ENCODE measurements at regions not wholly inside any gene's neighbourhood (a gene's known extent, or its start where the extent isn't known, plus 50 kb on each side); places are given as distances from the start of the nearest gene placed in this dataset.

DNA sequence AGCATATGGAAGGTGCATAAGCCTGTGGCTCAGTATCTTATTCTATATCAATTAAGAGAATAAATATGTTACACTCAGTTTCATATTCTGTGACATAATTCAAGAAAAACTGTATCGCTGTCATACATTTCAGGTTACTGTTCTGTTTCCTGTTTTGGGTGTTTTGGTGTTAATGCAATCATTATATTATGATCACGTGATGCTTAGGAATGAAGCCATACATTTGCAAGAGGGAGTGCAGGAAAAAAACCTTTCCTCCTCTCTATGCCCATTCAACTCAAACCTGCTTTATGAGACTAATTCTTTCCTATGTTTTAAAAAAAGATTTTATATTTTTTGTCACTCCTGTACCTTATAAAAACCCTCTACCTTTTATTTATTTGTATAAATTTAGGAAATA lies 120.8 kb upstream of the DDX18 start:
- H3K9me3 Mint-ChIP-seq (ENCODE audit: unreplicated experiment), result no peaks in the 10 kb centered on the region

DNA sequence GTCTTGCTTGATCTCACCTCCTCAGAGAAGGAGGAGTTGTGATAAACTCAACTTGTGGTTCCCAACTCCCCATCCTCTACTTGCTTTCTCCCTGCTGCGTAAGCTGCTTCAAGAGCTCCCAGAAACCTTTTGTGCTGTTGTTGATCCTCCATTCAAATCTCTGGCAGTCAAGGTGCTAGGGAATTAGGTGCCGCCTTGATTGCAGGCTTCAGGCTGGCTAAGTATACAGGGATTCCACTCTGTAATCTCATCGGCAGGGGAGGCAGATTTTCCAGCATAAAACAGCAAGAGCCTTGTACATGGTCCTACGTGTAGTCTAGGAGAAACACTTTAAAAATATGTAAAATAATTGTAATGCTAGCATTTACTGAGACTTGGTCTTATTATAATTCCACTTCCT lies 116.2 kb upstream of the DDX18 start:
- H3K9me3 Mint-ChIP-seq (ENCODE audit: unreplicated experiment), result no peaks in the 10 kb centered on the region
- H3K36me3 Mint-ChIP-seq (ENCODE audit: unreplicated experiment), result no peaks in the 10 kb centered on the region
- no peaks in the 10 kb centered on the region for H3K27me3 Mint-ChIP-seq (ENCODE audit: unreplicated experiment)
- TF ChIP-seq, protein P1, sequence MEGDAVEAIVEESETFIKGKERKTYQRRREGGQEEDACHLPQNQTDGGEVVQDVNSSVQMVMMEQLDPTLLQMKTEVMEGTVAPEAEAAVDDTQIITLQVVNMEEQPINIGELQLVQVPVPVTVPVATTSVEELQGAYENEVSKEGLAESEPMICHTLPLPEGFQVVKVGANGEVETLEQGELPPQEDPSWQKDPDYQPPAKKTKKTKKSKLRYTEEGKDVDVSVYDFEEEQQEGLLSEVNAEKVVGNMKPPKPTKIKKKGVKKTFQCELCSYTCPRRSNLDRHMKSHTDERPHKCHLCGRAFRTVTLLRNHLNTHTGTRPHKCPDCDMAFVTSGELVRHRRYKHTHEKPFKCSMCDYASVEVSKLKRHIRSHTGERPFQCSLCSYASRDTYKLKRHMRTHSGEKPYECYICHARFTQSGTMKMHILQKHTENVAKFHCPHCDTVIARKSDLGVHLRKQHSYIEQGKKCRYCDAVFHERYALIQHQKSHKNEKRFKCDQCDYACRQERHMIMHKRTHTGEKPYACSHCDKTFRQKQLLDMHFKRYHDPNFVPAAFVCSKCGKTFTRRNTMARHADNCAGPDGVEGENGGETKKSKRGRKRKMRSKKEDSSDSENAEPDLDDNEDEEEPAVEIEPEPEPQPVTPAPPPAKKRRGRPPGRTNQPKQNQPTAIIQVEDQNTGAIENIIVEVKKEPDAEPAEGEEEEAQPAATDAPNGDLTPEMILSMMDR (IDR thresholded peaks at IDR 0.05), result no peak
- H3K4me1 Mint-ChIP-seq (ENCODE audit: unreplicated experiment), result no peaks in the 10 kb centered on the region
- H3K27ac Mint-ChIP-seq (ENCODE audit: unreplicated experiment), result no peak overlapping the region
- H3K4me3 Mint-ChIP-seq (ENCODE audit: unreplicated experiment), result no peak overlapping the region
- DNase-seq (ENCODE audit: extremely low spot score, unreplicated experiment), result no peak

More for the DNA sequence above, 120.8 kb upstream of the DDX18 start:
- Mint-ChIP-seq H3K4me3 (ENCODE audit: unreplicated experiment) (no peak overlapping the region), H3K4me1 (ENCODE audit: unreplicated experiment) (no peaks in the 10 kb centered on the region), H3K36me3 (ENCODE audit: unreplicated experiment) (no peaks in the 10 kb centered on the region), H3K27ac (ENCODE audit: unreplicated experiment) (no peak overlapping the region), H3K27me3 (ENCODE audit: unreplicated experiment) (no peaks in the 10 kb centered on the region)
- no peak for DNase-seq (ENCODE audit: extremely low spot score, unreplicated experiment)
- TF ChIP-seq, protein P1 (IDR thresholded peaks at IDR 0.05), result no peak

DNA sequence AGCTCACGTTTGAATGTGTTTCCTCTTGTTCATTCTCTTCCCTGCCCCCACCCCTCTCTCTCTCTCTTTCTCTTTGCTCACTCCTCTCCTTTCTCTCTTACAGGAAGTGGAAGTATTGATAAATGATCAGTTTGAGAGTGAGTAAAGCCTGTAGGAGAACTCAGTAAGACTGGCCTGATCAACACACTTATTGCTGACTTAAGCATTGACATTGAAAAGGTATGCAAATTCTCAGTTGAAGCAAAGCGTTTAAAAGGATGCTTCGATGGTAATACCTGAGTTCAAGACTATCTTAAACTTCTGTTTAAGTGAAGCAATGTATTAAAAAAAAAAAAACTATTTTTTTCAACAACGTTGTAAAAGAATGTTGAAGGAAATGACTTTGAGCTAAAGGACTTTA lies 115.7 kb upstream of the DDX18 start:
- Mint-ChIP-seq H3K36me3 (ENCODE audit: unreplicated experiment) (no peaks in the 10 kb centered on the region), H3K9me3 (ENCODE audit: unreplicated experiment) (no peaks in the 10 kb centered on the region), H3K4me3 (ENCODE audit: unreplicated experiment) (no peak overlapping the region), H3K27ac (ENCODE audit: unreplicated experiment) (no peak overlapping the region), H3K4me1 (ENCODE audit: unreplicated experiment) (no peaks in the 10 kb centered on the region), H3K27me3 (ENCODE audit: unreplicated experiment) (no peaks in the 10 kb centered on the region)
- TF ChIP-seq, protein P1 (IDR thresholded peaks at IDR 0.05), result no peak
- no peak for DNase-seq (ENCODE audit: extremely low spot score, unreplicated experiment)

DNA sequence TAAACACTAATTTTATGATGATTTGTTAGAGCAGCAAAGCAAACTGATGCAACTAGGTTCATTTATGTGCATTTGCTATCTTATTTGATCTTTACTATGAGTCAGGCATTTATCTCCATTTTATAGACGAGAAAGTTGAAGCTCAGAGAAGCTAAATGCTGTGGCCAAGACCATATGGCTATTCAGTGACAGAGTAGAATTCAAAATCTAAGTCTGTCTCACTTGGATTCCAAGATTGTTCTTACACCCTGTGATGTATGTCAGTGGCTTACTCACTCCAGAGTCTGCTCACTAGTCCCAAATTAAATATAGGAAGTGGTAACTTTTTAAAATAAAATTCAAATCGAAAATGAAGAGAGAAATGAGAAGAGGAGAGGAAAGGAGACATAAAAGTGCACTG lies 114.0 kb upstream of the DDX18 start:
- Mint-ChIP-seq H3K27ac (ENCODE audit: unreplicated experiment) (no peak overlapping the region), H3K27me3 (ENCODE audit: unreplicated experiment) (no peaks in the 10 kb centered on the region), H3K36me3 (ENCODE audit: unreplicated experiment) (no peaks in the 10 kb centered on the region), H3K4me3 (ENCODE audit: unreplicated experiment) (no peak overlapping the region), H3K9me3 (ENCODE audit: unreplicated experiment) (no peaks in the 10 kb centered on the region), H3K4me1 (ENCODE audit: unreplicated experiment) (no peaks in the 10 kb centered on the region)
- no peak for DNase-seq (ENCODE audit: extremely low spot score, unreplicated experiment)
- TF ChIP-seq, protein P1 (IDR thresholded peaks at IDR 0.05), result no peak

DNA sequence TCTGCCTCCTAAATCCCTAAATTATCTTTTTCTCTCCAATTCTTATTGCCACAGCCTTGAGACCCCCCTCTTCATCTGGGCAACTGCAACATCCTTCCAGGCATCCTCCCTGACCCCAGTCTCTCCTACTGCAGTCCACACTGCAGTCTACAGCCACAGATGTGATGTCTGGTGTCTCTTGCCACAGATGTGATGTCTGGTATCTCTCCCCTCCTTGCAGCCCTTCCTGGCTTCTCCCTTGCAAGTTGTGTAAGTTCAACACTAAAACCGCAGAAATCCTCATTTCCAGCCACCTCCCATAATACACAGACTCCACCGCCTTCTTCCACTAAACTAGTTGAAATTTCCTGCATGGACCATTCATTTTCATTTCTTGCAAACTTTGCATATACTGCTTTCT lies 113.1 kb upstream of the DDX18 start:
- Mint-ChIP-seq H3K4me3 (ENCODE audit: unreplicated experiment) (no peak overlapping the region), H3K27me3 (ENCODE audit: unreplicated experiment) (no peaks in the 10 kb centered on the region), H3K36me3 (ENCODE audit: unreplicated experiment) (no peaks in the 10 kb centered on the region), H3K9me3 (ENCODE audit: unreplicated experiment) (no peaks in the 10 kb centered on the region), H3K4me1 (ENCODE audit: unreplicated experiment) (no peaks in the 10 kb centered on the region), H3K27ac (ENCODE audit: unreplicated experiment) (no peak overlapping the region)
- TF ChIP-seq, protein P1 (IDR thresholded peaks at IDR 0.05), result no peak
- DNase-seq (ENCODE audit: extremely low spot score, unreplicated experiment), result no peak
